GM21717 (cell line): ENCODE measurements at regions not wholly inside any gene's neighbourhood (a gene's known extent, or its start where the extent isn't known, plus 50 kb on each side); places are given as distances from the start of the nearest gene placed in this dataset.
"Not testable (repeated sequence)": the region's sequence is repeated elsewhere in the genome, so short reads cannot be mapped to it uniquely, and the experiment has no call there.

Source experiments
- ATAC-seq: cut with Tn5 transposase; IDR thresholded peaks from one replicate; pipeline ENCODE4 v1.9.1; 2021; ENCODE audit warnings: mild to moderate bottlenecking, moderate library complexity; ENCODE audit not compliant: unreplicated experiment

DNA sequence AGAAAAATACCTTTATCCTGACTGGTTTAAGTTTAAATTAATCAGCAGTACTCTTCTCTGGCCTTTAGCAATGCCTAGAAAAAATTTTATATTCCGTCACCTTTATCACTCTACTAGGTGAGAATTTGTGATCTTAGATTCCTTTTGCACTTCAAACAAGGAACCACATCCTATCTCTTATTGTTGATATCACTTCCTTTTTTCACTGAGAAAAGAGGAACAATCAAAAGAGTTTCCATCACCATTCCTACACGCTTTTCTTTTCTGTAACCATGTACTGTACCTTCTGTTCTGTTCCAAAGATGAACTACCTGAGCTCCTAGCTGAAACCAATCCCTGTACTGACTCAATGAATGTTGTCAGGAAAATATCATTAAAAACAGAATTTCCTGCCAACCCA, 1379.0 kb upstream of the MIR17HG start:
- ATAC-seq, result no peak

DNA sequence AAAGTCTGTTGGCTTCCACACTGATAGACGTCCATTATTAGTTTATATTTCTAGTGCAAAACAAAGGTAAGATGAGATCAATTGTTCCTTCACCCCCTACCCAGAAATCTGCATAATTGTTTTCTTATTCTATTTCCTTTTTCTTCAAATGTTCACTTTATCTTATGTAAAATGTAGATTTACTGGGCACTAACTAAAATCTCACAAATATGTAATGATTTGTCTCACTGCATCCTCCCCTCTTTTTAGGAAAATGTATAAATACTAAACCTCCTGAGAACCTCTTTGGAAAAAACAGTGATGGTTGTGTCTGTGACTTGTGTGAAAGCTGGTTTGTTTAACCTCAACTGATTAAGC, 1377.2 kb upstream of the MIR17HG start:
- no peak for ATAC-seq

DNA sequence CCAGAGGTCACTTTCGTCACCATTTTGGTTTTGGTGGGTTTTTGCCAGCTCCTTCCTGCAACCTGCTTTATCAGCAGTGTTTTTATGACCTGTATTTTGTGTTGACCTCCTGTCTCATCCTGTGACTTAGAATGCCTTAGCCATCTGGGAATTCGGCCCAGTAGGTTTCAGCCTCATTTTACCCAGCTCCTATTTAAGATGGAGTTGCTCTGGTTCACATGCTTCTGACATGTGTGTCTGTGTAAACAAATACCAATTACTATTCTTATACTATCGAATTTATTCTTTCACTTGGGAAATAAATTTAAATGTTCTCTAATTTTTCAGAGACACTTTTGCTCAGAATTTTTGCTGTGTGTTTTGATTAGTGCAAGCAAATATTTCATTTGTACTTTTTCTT, 1370.3 kb upstream of the MIR17HG start:
- ATAC-seq, result no peak

DNA sequence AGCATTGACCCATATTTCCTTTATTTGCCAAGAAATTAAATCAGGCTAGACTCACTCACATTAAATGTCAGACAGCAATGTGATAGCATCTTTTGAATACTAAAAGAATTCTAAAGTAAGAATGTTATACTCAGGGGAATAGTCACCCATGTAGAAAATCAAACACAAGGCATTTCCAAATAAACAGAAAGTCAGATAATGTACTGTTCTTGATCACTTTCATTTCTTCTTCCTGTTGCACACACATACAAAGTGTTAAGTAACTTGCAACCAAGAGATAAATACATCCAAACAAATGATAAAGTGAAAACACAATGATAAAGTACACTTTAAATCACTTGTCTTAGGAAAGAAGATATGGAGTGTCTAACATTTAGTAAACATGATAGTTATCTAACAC, 1366.6 kb upstream of the MIR17HG start:
- ATAC-seq, result no peak

DNA sequence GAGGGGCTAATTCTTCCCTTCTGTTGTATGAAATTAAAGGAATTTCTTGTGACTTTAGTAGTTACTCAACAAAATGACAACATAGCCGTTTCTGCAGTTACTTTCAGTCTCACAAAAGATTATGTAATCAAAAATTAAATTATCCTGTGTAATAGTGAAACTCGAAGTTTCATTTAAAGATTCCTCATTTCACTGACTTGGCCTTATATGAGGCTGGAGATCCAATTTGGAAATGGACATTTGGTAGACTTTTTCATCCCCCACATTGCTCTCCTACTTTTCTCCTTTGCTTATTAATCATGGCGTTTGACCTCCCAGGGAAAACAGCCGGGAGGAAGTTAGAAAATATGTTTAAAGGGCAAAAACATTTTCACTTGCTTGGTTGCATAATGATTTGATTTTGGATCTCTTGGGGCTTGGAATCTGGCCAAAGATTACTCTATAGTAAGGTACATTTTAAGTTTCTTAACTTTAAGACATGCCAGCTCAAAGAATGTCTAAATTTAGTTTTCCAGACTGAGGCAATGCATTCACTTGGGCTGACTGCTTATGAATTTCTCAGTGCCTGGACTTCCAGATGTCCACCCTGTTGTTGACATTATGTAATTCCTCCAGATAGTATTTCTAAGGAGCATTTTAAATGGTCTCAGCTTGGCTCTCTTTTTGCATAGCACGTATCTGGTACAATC, 1364.9 kb upstream of the MIR17HG start:
- ATAC-seq, result no peak

DNA sequence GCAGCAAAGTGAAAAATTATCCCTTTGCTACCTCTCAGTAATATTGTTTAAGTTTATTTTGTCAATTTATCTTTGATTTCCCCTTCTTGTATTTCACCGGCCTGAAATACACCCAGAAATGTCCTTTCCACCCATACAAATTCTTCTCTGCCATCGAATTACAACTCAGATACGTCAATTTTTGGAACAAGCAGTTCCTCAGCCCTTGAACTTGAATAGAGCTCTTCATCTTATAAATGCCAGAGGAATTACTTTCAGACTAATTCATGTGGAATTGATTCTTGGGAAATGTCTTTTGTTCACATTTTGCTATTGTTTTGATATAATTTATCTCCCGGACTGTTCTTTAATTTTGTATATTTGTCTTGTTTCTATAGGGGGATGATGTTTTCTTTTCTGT, 1359.3 kb upstream of the MIR17HG start:
- ATAC-seq, result no peak

DNA sequence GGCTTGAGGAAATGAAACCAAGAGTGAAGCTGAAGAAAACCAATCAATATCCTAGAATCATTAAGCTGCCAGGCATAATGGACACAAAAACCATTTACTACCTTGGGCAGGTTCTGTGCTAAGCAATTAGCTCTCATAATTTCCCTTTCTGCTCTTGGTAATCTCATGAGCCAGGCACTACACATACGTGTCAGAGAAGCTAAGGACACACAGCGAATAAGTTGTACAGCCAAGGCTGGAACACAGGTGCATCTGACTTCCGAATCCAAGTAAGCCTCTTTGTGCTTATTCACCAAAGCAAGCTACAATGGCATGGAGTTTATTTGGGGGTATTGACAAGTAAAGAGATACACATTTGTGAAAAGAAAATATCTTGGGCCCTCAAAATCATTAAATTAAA, 1343.9 kb upstream of the MIR17HG start:
- no peak for ATAC-seq

DNA sequence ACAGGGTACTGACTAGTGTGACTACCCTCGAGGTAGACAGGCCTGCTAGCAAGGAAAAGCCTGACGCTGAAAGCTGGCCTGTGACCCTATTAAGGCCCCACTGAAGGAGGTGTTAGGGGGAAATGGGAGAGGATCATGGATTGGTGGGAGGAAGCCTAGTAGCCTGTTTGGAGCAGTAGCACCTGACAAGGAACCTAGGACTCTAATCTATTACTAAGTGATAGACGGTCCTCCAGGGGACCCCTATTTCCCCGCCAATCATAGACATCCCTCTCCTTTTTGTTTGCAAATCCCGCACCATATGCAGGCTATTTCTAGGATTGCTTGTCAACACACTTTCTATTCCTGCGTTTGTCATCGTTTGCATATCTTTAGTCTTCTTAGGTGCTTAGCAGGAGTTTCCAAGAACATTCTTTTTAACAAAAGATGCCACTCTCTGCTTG, 1338.8 kb upstream of the MIR17HG start:
- ATAC-seq, result no peak

DNA sequence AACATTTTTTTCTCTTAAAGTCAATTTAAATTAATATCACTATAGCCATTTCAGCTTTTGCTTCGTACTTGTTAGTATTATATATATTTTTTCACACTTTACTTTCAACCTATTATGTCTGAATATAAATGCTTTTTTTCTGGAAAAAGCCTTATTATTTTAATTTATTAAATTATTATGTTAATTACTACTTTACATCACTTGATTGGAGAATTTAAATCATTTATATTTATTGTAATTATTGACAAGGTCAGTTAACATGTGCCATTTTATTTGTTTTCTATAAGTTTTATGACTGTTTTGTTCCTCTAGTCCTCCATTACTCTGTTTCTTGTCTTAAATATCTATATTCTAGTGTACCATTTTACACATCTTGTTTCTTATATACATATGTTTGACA, 1333.4 kb upstream of the MIR17HG start:
- ATAC-seq, result no peak

DNA sequence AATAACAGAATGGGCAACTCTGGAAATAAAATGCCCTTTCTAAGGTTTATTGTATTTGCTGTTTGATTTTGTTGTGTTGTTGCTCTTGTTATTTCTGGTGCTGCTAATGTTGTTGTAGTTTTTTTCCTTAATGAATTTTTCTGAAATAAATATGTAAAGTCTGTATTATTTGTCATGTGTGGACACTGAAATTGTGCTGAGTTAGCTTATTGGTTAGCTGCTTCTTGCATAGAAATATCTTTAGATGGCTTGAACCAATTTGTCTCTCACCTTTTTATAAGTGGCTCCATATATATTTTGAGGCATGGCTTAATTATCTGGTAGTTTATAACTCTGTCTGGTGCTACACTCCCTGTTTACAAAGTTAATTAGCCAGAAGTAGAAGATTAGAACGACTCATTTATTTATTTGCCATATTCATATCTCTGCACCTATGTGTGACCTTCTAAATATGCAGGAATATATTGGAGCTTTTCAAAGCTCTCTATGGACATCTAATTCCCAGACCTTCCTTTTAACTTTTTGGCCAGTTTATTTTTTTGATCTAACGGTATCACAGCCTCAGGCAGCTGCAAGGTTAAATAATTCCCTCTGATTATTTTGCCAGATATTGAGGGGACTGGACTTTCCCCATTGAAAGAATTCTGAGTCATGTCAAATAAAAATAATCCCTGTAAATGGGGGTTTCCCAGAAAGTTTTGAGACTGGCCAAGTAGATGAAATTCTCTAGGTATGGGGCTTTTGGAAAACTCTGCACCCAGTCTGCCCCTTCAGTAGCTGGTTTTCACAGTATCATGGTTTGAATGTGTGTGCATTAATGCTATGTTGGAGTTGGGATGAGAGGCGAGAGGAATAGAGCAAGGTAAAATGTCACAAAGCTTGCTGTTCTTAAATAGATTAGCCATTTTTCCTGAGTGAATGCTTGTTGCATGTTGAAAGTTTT, 1331.7 kb upstream of the MIR17HG start:
- no peak for ATAC-seq

DNA sequence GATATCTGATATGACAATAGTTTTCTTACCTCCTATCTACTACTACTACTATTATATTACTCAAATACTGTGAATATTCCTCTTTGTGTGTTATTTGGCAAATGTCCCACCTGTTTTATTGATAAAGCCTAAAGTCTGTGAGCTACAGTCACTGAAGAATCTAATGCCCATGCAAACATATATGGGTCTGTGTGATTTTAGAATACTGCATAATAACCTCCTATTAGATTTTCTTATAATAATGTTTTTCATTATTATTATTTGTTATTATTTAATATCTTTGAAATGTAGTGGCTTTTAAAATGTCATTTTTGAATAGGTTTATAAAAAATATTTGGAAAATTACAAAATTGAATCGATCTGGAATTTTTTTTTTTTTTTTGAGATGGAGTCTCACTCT, 1330.8 kb upstream of the MIR17HG start:
- no peak for ATAC-seq

DNA sequence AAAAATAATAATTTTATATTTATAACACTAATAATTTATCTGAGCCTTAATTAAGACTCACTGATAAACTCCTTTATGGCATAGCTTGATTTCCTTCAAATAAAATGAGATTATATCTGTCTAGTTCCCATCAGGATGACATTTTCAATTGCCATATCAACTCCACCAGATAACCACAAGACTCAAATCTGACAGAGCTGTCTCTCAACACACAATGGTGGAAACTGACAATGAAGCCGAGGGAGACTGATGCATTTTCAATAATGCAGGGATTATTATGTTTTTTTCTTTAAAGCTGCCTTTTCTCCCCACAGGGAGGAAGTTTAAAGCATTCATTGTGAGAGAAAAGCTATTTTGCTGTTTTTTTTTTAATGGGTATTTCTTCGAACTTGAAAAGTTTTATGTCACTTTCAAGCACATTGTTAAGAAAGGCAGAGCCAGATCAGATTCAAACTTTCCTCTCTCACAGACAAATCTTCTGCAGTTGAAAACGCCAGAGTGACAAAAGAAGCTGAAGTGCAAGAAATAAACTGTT, 1326.9 kb upstream of the MIR17HG start:
- no peak for ATAC-seq

DNA sequence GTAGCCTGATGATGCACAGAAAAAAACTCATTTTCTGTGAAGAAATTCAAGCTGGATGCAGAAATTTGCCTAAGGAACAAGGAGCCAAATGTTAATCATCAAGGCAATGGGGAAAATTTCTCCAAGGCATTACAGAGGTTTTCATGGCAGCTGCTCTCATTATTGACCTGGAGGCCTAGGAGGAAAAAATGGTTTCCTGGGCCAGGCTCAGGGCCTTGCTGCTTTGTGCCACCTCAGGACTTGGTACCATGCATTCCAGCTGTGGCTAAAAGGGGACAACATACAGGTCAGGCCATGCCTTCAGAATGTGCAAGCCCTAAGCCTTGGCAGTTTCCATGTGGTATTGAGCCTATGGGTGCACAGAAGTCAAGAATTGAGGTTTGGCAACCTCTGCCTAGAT, 1320.1 kb upstream of the MIR17HG start:
- ATAC-seq, result no peak

DNA sequence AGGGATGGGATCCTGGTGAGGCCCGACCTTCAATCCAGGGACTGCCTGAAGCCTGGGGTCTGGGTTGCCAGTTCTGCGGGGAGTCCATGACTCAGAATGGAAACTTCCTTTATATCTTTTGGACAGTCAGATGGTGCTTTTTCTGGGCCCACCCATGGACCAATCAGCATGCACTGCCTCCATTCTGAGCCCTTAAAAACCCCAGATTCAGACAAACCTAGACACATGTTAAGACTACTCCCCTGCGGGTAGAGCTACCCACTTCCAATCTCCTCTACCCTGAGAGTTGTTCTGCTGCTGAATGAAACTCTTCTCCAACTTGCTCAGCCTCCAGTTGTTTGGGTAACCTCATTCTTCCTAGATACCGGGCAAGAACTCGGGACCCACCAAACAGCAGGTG, 1315.2 kb upstream of the MIR17HG start:
- no peak for ATAC-seq

DNA sequence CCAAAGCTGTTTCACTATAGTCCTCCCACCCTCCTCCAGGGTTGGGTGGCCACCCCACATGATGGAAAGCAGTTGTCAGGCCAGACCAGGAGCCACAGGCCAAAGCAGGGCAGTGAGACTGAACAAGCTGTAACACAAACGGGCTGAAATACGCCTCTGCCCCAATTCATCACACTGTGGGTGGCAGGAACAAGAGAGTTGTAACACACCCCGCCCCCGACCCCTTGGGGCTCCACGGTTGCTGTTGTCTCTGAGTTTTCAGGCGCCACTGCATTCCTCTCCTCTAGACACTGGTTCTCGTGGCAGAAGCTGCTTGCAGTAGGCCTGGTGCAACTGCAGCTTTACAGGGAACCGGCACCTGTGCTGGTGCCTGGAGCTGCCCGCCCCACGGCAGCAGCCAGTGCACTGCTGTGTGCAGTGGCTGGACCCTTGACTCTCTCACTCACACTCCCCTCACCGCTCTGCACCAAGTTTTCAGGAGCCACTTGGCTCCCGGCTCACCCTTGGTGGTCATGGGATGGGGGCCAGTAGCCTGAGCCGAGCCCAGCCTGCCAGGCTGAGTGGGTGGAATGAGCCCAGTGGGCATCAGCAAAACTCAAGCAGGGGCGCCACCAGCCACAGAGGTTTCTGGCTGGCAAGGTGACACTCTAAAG, 1314.5 kb upstream of the MIR17HG start:
- ATAC-seq, result no peak

DNA sequence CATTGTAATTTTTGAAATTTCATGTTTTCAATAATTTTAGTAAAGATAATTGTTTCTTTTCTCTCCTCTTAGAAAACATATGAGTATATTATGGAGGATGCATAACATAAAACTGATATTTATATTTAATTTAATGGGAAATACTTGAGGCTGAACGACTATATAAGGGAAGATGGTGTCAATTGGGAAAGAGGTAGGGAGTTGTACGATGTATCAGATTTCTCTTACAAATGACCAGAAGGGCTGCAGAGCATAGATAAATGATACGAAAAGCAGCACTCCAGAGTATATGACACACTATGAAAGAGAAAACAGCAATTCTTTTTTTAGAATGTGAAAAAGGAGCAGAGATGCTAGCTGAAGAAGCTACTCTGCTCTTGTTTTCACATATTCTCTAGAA, 1308.0 kb upstream of the MIR17HG start:
- no peak for ATAC-seq

DNA sequence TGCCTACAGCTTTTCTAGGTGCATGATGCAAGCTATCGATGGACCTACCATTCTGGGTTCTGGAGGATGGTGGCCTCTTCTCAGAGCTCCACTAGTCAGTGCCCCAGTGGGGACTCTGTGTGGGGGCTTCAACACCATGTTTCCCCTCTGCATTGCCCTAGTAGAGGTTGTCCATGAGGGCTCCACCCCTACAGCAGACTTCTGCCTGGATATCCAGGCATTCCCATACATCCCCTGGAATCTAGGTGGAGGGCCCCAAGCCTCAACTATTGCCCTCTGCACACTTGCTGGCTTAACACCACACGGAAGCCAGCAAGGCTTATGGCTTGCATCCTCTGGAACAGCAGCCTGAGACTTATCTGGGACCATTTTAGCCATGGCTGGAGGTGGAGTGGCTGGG, 1299.9 kb upstream of the MIR17HG start:
- no peak for ATAC-seq

DNA sequence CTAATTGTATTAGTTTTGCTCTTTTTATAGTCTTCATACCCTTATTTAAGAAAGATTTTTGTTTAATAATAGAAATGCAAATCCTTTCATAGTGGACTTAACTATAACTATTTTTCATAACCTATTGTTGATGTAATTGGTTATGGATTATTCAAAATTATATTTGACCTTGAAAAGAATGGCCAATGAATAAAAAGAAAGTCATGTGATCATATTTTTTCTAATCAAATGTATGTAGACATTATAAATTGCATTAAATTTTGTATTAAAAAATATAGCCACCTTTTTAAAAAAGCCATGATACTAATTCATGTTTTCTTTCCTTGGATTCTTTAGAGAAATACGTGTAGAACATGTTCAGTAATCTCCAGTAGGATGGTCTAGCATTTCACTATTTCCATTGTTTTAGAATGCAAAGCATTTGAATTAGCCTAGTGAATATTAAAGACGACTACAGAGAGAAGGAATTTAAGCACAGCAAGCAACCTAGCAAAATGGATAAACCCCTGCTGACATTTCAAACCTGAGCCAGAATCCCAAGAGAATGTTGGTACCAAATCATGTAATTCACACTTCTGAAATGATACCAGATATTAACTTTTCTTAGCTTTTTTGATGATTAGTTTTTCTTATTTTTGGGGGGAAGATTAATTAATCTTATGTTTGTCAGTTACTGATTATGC, 1297.4 kb upstream of the MIR17HG start:
- ATAC-seq, result no peak

DNA sequence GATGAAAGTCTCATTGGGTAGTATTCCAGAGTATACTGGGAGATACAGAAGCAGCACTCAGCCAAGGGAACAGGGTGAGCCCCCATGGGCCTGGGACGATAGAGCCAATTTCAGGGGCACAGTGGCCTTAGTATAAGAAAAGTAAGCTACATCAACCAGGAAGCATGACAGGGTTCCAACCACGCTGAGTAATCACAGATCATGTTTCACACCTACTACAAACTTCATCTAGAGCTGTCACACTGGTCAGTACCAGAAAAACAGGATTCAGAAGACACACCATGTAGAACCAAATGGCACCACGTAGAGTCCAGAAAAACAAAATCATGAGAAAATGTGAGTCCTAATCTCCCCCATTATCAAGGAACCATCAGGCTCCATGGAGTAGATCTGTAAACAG, 1292.4 kb upstream of the MIR17HG start:
- ATAC-seq, result no peak

DNA sequence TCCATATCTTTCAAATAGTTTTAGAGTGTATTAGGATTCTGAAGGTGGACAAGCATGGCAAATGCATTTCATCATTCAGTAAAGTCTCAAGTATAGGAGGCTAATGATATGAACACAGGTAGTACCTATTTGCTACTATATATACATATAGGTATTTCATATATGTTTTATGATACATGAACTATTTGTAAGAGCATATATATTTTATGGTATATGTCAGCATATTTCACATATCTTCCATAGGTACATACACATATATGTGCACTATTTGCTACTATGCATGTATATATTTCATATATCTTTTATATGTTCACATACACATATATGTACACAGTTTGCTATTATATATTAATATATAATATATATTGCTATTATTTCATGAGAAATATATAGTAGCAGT, 1291.7 kb upstream of the MIR17HG start:
- ATAC-seq, result no peak

DNA sequence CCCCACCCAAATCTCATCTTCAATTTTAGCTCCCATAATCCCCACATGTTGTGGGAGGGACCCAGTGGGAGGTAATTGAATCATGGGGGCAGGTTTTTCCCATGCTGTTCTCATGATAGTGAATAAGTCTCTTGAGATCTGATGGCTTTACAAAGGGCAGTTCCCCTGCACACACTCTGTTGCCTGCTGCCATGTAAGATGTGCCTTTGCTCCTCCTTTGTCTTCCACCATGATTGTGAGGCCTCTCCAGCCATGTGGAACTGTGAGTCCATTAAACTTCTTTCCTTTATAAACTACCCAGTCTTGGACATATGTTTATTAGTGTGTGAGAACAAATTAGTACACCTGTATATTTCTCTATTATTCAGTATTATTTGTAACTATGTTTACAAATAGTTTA, 1283.3 kb upstream of the MIR17HG start:
- ATAC-seq, result not testable (repeated sequence)
